HepG2 (cell line): ENCODE measurements at regions not wholly inside any gene's neighbourhood (a gene's known extent, or its start where the extent isn't known, plus 50 kb on each side); places are given as distances from the start of the nearest gene placed in this dataset.

Experiments used
- ATAC-seq: fragments of 200-7000 bp; cut with Tn5 transposase; 3 replicates; pipeline ENCODE4 v1.9.1; 2020; ENCODE audit warnings: mild to moderate bottlenecking, moderate library complexity
- BruUV-seq: library from RNA; stranded (reverse); fragments of 400-500 nt; replicated peaks from 2 replicates; lab custom pipeline; 2021; lab: Mats Ljungman, UMichigan
- CTCF ChIA-PET: fragments of 300-600 bp; formaldehyde crosslinking; extraction: SDS; loops from one replicate; lab custom pipeline; 2021; ENCODE audit warnings: low total read pairs, inconsistent platforms, low intra/inter-chr PET ratio; lab: Yijun Ruan, JAX
- POLR2A ChIA-PET: fragments of 350-600 bp; sonication (Branson Sonifier 250); formaldehyde crosslinking; loops from one replicate; lab custom pipeline; 2020; ENCODE audit warnings: antibody characterized with exemption, inconsistent platforms; lab: Yijun Ruan, JAX
- DNase-seq: peaks from one replicate; pipeline ENCODE4 v3.0.0-alpha.2; 2015; ENCODE audit warnings: low spot score
- FAIRE-seq: peaks from 3 replicates; lab custom pipeline; 2011; peaks lifted over from hg19 to GRCh38; lab: Jason Lieb, UNC
- H2AFZ ChIP-seq: one replicate; pipeline ENCODE4 v1.6.1; 2011; ENCODE audit warnings: low read length, inconsistent platforms
- H3K27ac ChIP-seq: fragments of 300-600 bp; 3 replicates; pipeline ENCODE4 v1.8.0; 2011; ENCODE audit warnings: mixed run types, mild to moderate bottlenecking, mixed read lengths, low read length, inconsistent platforms; ENCODE audit not compliant: insufficient read depth; ENCODE audit errors: extremely low read length
- H3K27me3 ChIP-seq, 2 experiments: fragments of 200-600 bp in 1 of 2; 2 replicates in 1 of 2; 3 replicates in 1 of 2; pipeline versions ENCODE4 v1.6.0 to v1.8.0; 2011; ENCODE audit warnings: low read length in 2 of 2, mild to moderate bottlenecking in 2 of 2, moderate library complexity in 2 of 2, inconsistent platforms in 1 of 2; ENCODE audit not compliant: insufficient read depth in 2 of 2, control insufficient read depth in 1 of 2
- H3K36me3 ChIP-seq, 2 experiments: fragments of 200-600 bp in 1 of 2; replicated peaks in 1 of 2; 2 replicates in 1 of 2; 3 replicates in 1 of 2; pipeline versions ENCODE4 v1.5.1 to v1.8.0; 2011; ENCODE audit warnings: low read length in 2 of 2, inconsistent platforms in 1 of 2; ENCODE audit not compliant: insufficient read depth in 2 of 2, control insufficient read depth in 1 of 2
- H3K4me1 ChIP-seq: 2 replicates; pipeline ENCODE4 v1.5.1; 2012; ENCODE audit warnings: low read length, inconsistent platforms; ENCODE audit not compliant: insufficient read depth
- H3K4me2 ChIP-seq: 2 replicates; pipeline ENCODE4 v1.6.0; 2011; ENCODE audit warnings: low read depth, low read length, inconsistent platforms
- H3K4me3 ChIP-seq, 3 experiments: fragments of 200-600 bp in 1 of 3; sonication (generic), shearing (Covaris generic) in 1 of 3; replicated peaks in 1 of 3; 2 replicates each; pipeline ENCODE4 v1.5.1; 2011 to 2016; ENCODE audit warnings: low read length in 3 of 3, inconsistent platforms in 2 of 3, low read depth in 2 of 3, mild to moderate bottlenecking in 2 of 3, control low read depth in 1 of 3, mixed read lengths in 1 of 3; ENCODE audit not compliant: insufficient read depth in 1 of 3
- H3K79me2 ChIP-seq: one replicate; pipeline ENCODE4 v1.6.1; 2011; ENCODE audit warnings: low read length, inconsistent platforms; ENCODE audit not compliant: insufficient read depth
- H3K9ac ChIP-seq: 2 replicates; pipeline ENCODE4 v1.6.0; 2011; ENCODE audit warnings: mild to moderate bottlenecking, low read depth, low read length, inconsistent platforms; ENCODE audit not compliant: insufficient read depth
- H3K9me3 ChIP-seq: 2 replicates; pipeline ENCODE4 v1.5.1; 2012; ENCODE audit warnings: mild to moderate bottlenecking, low read length
- H4K20me1 ChIP-seq: 2 replicates; pipeline ENCODE4 v1.6.0; 2011; ENCODE audit warnings: inconsistent platforms, mild to moderate bottlenecking, low read length, moderate library complexity; ENCODE audit not compliant: insufficient read depth
- BCLAF1 ChIP-seq: fragments of 450-650 bp; IDR thresholded peaks from 2 replicates; pipeline ENCODE4 v1.6.1; 2017; ENCODE audit warnings: mild to moderate bottlenecking
- FOXA3 ChIP-seq: IDR thresholded peaks from 2 replicates; pipeline ENCODE4 v1.6.1; 2016; ENCODE audit warnings: missing genetic modification reagents, missing compliant biosample characterization
- HDAC6 ChIP-seq: fragments of 200-600 bp; sonication (generic); IDR thresholded peaks from 2 replicates; pipeline ENCODE4 v1.7.0; 2017; ENCODE audit warnings: mild to moderate bottlenecking, antibody characterized with exemption, low read length, low read depth
- HMG20A ChIP-seq: IDR thresholded peaks from 2 replicates; pipeline ENCODE4 v1.6.1; 2016; ENCODE audit warnings: borderline replicate concordance
- HNF4A ChIP-seq: sonication (generic); formaldehyde crosslinking; IDR thresholded peaks from 2 replicates; pipeline ENCODE4 v1.4.0; 2020; ENCODE audit warnings: missing genetic modification reagents
- MIXL1 ChIP-seq: IDR thresholded peaks from 2 replicates; pipeline ENCODE4 v1.6.1; 2016
- MTF1 ChIP-seq: sonication (generic); formaldehyde crosslinking; IDR thresholded peaks from 2 replicates; pipeline ENCODE4 v1.5.0; 2020; ENCODE audit warnings: missing genetic modification reagents
- MYNN ChIP-seq: sonication (generic); formaldehyde crosslinking; IDR thresholded peaks from 2 replicates; pipeline ENCODE4 v1.4.0; 2020; ENCODE audit warnings: mild to moderate bottlenecking, low read depth, missing genetic modification reagents
- NCOR1 ChIP-seq: fragments of 200-600 bp; sonication (generic); IDR thresholded peaks from 2 replicates; pipeline ENCODE4 v1.7.0; 2017; ENCODE audit warnings: antibody characterized with exemption, low read length, borderline replicate concordance
- NRL ChIP-seq: sonication (generic); formaldehyde crosslinking; IDR thresholded peaks from 2 replicates; pipeline ENCODE4 v1.5.0; 2020; ENCODE audit warnings: missing genetic modification reagents, mild to moderate bottlenecking, moderate library complexity, borderline replicate concordance
- PBX3 ChIP-seq: sonication (generic); formaldehyde crosslinking; IDR thresholded peaks from 2 replicates; pipeline ENCODE4 v1.8.1; 2023; ENCODE audit warnings: missing genetic modification reagents, inconsistent platforms, borderline replicate concordance
- SIX1 ChIP-seq: sonication (generic); formaldehyde crosslinking; IDR thresholded peaks from 2 replicates; pipeline ENCODE4 v1.4.0; 2020; ENCODE audit warnings: missing genetic modification reagents, borderline replicate concordance
- SP1 ChIP-seq, 2 experiments: fragments of 450-650 bp in 1 of 2; sonication (generic) in 1 of 2; formaldehyde crosslinking in 1 of 2; IDR thresholded peaks; 2 replicates each; pipeline versions ENCODE4 v1.4.0 to v1.6.1; 2016 to 2020; ENCODE audit warnings: missing genetic modification reagents in 1 of 2
- SYNCRIP ChIP-seq: fragments of 200-400 bp; formaldehyde crosslinking; IDR thresholded peaks from 2 replicates; pipeline ENCODE4 v1.6.1; 2018; ENCODE audit warnings: mild to moderate bottlenecking, low read depth, low read length; ENCODE audit not compliant: insufficient read depth
- TEAD2 ChIP-seq: sonication (generic); formaldehyde crosslinking; IDR thresholded peaks from 2 replicates; pipeline ENCODE4 v1.9.0; 2021; ENCODE audit warnings: missing genetic modification reagents
- ZBTB20 ChIP-seq: sonication (generic); formaldehyde crosslinking; IDR thresholded peaks from 2 replicates; pipeline ENCODE4 v1.8.1; 2023; ENCODE audit warnings: missing genetic modification reagents, low read depth, mild to moderate bottlenecking, borderline replicate concordance
- ZBTB3 ChIP-seq: sonication (generic); formaldehyde crosslinking; IDR thresholded peaks from 2 replicates; pipeline ENCODE4 v1.4.0; 2020; ENCODE audit warnings: low read depth, mild to moderate bottlenecking, moderate library complexity, missing genetic modification reagents, borderline replicate concordance
- ZNF276 ChIP-seq: sonication (generic); formaldehyde crosslinking; IDR thresholded peaks from 2 replicates; pipeline ENCODE4 v1.4.0; 2020; ENCODE audit warnings: mild to moderate bottlenecking, low read depth, missing genetic modification reagents
- ZNF557 ChIP-seq: sonication (generic); formaldehyde crosslinking; IDR thresholded peaks from 2 replicates; pipeline ENCODE4 v1.4.0; 2020; ENCODE audit warnings: missing genetic modification reagents
- WGBS: methylation state at CpG from one replicate; pipeline ENCODE4 v1.1.6; 2017; ENCODE audit warnings: low lambda C conversion rate; 5-methylcytosine and 5-hydroxymethylcytosine counted together
- in situ Hi-C: cut with HindIII; loops from 2 replicates; pipeline ENCODE4 v1.10.0; 2017; ENCODE audit warnings: low pct_unique_long_range_greater_than_20kb; ENCODE audit not compliant: extremely low pct_ligation_motif_present
- intact Hi-C: fragments of 100-400 bp; cut with micrococcal nuclease; formaldehyde crosslinking; loops from one replicate; pipeline ENCODE4 v1.10.0; 2022; ENCODE audit not compliant: unreplicated experiment

- TF ChIP-seq SIX1 (no peak), ZNF276 (CRISPR knock-in tag) (no peak), SYNCRIP (no peak), MTF1 (no peak)
Measured at GRCh38 chr2:16756831-16757644, 91.4 kb upstream of the CYRIA start (continued).

GRCh38 chr2:16755442-16755841 lies 89.8 kb upstream of the CYRIA start:
- Histone ChIP-seq H3K9ac (no peak overlapping the region), H4K20me1 (no peaks in the 10 kb centered on the region), H2AFZ (no peak overlapping the region), H3K4me2 (no peak overlapping the region), H3K4me3 (no peak overlapping the region), H3K36me3 (no peaks in the 10 kb centered on the region), H3K9me3 (no peaks in the 10 kb centered on the region), H3K79me2 (no peaks in the 10 kb centered on the region), H3K27ac (no peak overlapping the region), H3K4me1 (no peaks in the 10 kb centered on the region), H3K27me3 (peaks cover 0 to 9% of the 10 kb centered on the region in 2 experiments; a peak in 2 of 5 replicates)
- ATAC-seq (no peak), FAIRE-seq (no peak), DNase-seq (no peak)
- TF ChIP-seq PBX3 (CRISPR knock-in tag) (no peak), NCOR1 (no peak), BCLAF1 (no peak), HNF4A (CRISPR knock-in tag) (no peak), MYNN (CRISPR knock-in tag) (no peak), NRL (no peak), FOXA3 (CRISPR knock-in tag) (no peak), ZBTB3 (no peak), MIXL1 (CRISPR knock-in tag) (no peak), TEAD2 (no peak), ZBTB20 (CRISPR knock-in tag) (no peak), ZNF557 (CRISPR knock-in tag) (no peak), HMG20A (CRISPR knock-in tag) (no peak), HDAC6 (no peak), SP1 (IDR thresholded peaks at IDR 0.05) (no peak), SP1 (CRISPR knock-in tag; IDR thresholded peaks at IDR 0.05) (no peak)
- CTCF ChIA-PET: no interaction called here
- intact Hi-C loops (no loop called here), in situ Hi-C loops (loop anchor here (5.0 kb wide), 1 partner anchor 143 kb away; no protein-coding TSS in a partner anchor)
- POLR2A ChIA-PET: no interaction called here
- BruUV-seq: no TSS peak
- 9% methylated on average over 9 of the region's 9 CpGs for WGBS
